Spleen (tissue), 11 donors: ENCODE measurements at regions not wholly inside any gene's neighbourhood (a gene's known extent, or its start where the extent isn't known, plus 50 kb on each side); places are given as distances from the start of the nearest gene placed in this dataset.

ENCODE experiments used
- DNase-seq: peaks from one replicate; pipeline ENCODE4 v3.0.0-alpha.2; 2020
- H3K27ac ChIP-seq, 8 donors: fragments of 200-600 bp; sonication (generic) in 7 of 8; 1 replicate in 4 of 8; 2 replicates in 4 of 8; pipeline versions ENCODE4 v1.5.0 to v1.8.0; 2016 to 2021; ENCODE audit warnings: inconsistent platforms in 4 of 8, mild to moderate bottlenecking in 4 of 8, moderate library complexity in 1 of 8
- H3K27me3 ChIP-seq, 7 donors: fragments of 200-600 bp; sonication (generic) in 6 of 7; replicated peaks in 1 of 7; 1 replicate in 4 of 7; 2 replicates in 3 of 7; pipeline versions ENCODE4 v1.5.0 to v1.8.0; 2016 to 2021; ENCODE audit warnings: inconsistent platforms in 3 of 7, mild to moderate bottlenecking in 1 of 7
- H3K36me3 ChIP-seq, 6 donors: fragments of 200-600 bp; sonication (generic) in 5 of 6; 1 replicate in 4 of 6; 2 replicates in 2 of 6; pipeline versions ENCODE4 v1.5.0 to v1.8.0; 2016 to 2021; ENCODE audit warnings: inconsistent platforms in 2 of 6
- H3K4me1 ChIP-seq, 6 donors: fragments of 200-600 bp; sonication (generic) in 5 of 6; 1 replicate in 3 of 6; 2 replicates in 3 of 6; pipeline versions ENCODE4 v1.5.0 to v1.8.0; 2016 to 2021; ENCODE audit warnings: inconsistent platforms in 3 of 6
- H3K4me3 ChIP-seq, 8 donors: fragments of 200-600 bp; sonication (generic) in 7 of 8; 1 replicate in 4 of 8; 2 replicates in 4 of 8; pipeline versions ENCODE4 v1.5.0 to v1.8.0; 2016 to 2021; ENCODE audit warnings: inconsistent platforms in 4 of 8, mild to moderate bottlenecking in 4 of 8, moderate library complexity in 2 of 8
- H3K9me3 ChIP-seq, 8 donors: fragments of 200-600 bp; sonication (generic) in 7 of 8; 1 replicate in 4 of 8; 2 replicates in 4 of 8; pipeline versions ENCODE4 v1.5.0 to v1.8.0; 2016 to 2021; ENCODE audit warnings: inconsistent platforms in 4 of 8
- CTCF ChIP-seq, 11 experiments: fragments of 200-600 bp in 7 of 11; fragments of 450-650 bp in 4 of 11; sonication (generic) in 4 of 11; IDR thresholded peaks in 8 of 11; conservative IDR thresholded peaks in 3 of 11; 1 replicate in 7 of 11; 2 replicates in 4 of 11; pipeline versions ENCODE4 v1.4.0 to v1.8.0; 2016 to 2021; ENCODE audit warnings: antibody characterized with exemption in 11 of 11, inconsistent platforms in 4 of 11, mild to moderate bottlenecking in 1 of 11
- POLR2A ChIP-seq, 3 donors: fragments of 450-650 bp; IDR thresholded peaks; one replicate each; pipeline ENCODE4 v1.5.1; 2017; ENCODE audit warnings: antibody characterized with exemption in 3 of 3, mild to moderate bottlenecking in 1 of 3
- POLR2AphosphoS5 ChIP-seq, 3 donors: sonication (generic); formaldehyde crosslinking; IDR thresholded peaks; one replicate each; pipeline ENCODE4 v1.5.1; 2017; ENCODE audit warnings: antibody characterized with exemption in 3 of 3
- WGBS, 5 donors: extraction: QIAGEN DNeasy Blood & Tissue Kit in 3 of 5; methylation state at CpG; one replicate each; pipeline versions ENCODE4 v1.1.5 to v1.1.7; 2013 to 2018; 5-methylcytosine and 5-hydroxymethylcytosine counted together
- intact Hi-C: fragments of 100-400 bp; cut with DNase I; formaldehyde crosslinking; loops from one replicate; pipeline ENCODE4 v1.15.0; 2023; ENCODE audit warnings: low total_unique reads
- donor health status: healthy with polysubstance abuse.
- donor health status: DM: no; HTN: no; CAD: no; lungs with moderate emphysema.
- donor health status: DM: no; HTN: no; CAD: no.
- donor health status: Bipolar disorder and iron deficiency.
- donor health status: healthy.
- donor health status: DM: no; HTN: no; CAD: no.
- donor health status: DM: yes; HTN: yes; CAD: no.

DNA sequence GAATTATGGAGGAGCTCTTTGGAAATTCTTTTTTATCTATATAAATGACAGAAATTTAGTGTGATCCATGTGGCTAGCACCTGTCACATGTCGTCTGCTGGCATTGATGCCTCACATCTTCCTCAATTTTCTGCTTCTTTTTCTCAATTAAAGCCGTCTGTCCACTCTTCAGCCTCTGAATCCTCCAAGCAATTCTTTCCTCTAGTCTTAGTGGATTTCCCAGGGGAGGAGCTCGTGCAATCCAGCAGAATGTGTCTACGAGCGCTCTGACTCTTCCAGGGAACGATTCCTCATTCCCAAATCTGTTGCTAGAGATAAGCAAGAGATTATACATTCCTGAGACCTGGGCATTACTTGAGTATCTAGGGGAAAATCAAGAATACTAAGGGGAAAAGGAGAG is 176.6 kb downstream of the EMP1 start:
- TF ChIP-seq CTCF (IDR thresholded peaks at IDR 0.05 in 8 of 11, conservative IDR thresholded peaks at IDR 0.05 in 3 of 11) (no peak), POLR2A (IDR thresholded peaks at IDR 0.05) (no peak), POLR2AphosphoS5 (IDR thresholded peaks at IDR 0.05) (no peak)
- intact Hi-C loops: loop anchor here (10.0 kb wide), 1 partner anchor 282 kb away; no protein-coding TSS in a partner anchor
- 63 to 86% (median 74%) methylated on average over 6 of the region's 6 CpGs for WGBS, 5 donors
- peaks cover 0 to 11% (median 8%) of the 10 kb centered on the region in 8 donors for H3K9me3 ChIP-seq
- H3K4me1 ChIP-seq: peaks cover 0 to 7% (median 0%) of the 10 kb centered on the region in 6 donors
- H3K27ac ChIP-seq: no peak overlapping the region
- H3K36me3 ChIP-seq: no peaks in the 10 kb centered on the region
- no peaks in the 10 kb centered on the region for H3K27me3 ChIP-seq
- H3K4me3 ChIP-seq: no peak overlapping the region
- no peak for DNase-seq

DNA sequence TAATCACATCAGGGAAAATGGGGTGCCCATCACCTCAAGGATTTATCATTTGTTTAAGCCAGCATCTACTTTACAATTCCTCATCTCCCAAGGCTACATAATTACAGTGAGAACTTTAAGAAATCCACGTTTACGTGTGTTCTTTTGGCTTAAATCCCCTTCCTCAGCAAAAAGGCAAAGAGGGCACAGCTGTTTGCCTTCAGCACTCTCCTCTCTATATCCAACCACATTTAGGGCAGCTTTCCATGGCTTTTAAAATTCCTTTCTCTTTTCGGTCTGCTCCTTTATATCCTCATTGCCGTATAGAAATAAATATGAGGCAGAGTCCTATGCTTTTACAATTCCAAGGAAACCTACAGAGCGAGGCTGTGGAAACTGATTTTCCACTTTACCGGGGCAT is 175.9 kb downstream of the EMP1 start:
- TF ChIP-seq CTCF (IDR thresholded peaks at IDR 0.05 in 8 of 11, conservative IDR thresholded peaks at IDR 0.05 in 3 of 11) (no peak), POLR2AphosphoS5 (IDR thresholded peaks at IDR 0.05) (no peak), POLR2A (IDR thresholded peaks at IDR 0.05) (no peak)
- no peaks in the 10 kb centered on the region for H3K27me3 ChIP-seq
- 73 to 82% (median 80%) methylated on average over 6 of the region's 6 CpGs for WGBS, 5 donors
- no peak for DNase-seq
- peaks cover 0 to 4% (median 2%) of the 10 kb centered on the region in 8 donors for H3K9me3 ChIP-seq
- no peaks in the 10 kb centered on the region for H3K36me3 ChIP-seq
- H3K4me1 ChIP-seq: peaks cover 0 to 7% (median 0%) of the 10 kb centered on the region in 6 donors
- no peak overlapping the region for H3K4me3 ChIP-seq
- intact Hi-C loops: loop anchor here (10.0 kb wide), 1 partner anchor 282 kb away; no protein-coding TSS in a partner anchor
- no peak overlapping the region for H3K27ac ChIP-seq

GRCh38 chr12:13371797-13372196 is 175.3 kb downstream of the EMP1 start:
- 66 to 82% (median 72%) methylated on average over 2 of the region's 2 CpGs for WGBS, 5 donors
- TF ChIP-seq POLR2A (IDR thresholded peaks at IDR 0.05): no peak
- no peak for TF ChIP-seq CTCF (IDR thresholded peaks at IDR 0.05 in 8 of 11, conservative IDR thresholded peaks at IDR 0.05 in 3 of 11)
- TF ChIP-seq POLR2AphosphoS5 (IDR thresholded peaks at IDR 0.05): no peak
- Histone ChIP-seq H3K4me3 (no peak overlapping the region), H3K36me3 (no peaks in the 10 kb centered on the region), H3K4me1 (peaks cover 0 to 7% (median 0%) of the 10 kb centered on the region in 6 donors), H3K27ac (no peak overlapping the region), H3K9me3 (no peaks in the 10 kb centered on the region), H3K27me3 (no peaks in the 10 kb centered on the region)
- no peak for DNase-seq
- intact Hi-C loops: loop anchor here (10.0 kb wide), 1 partner anchor 283 kb away; no protein-coding TSS in a partner anchor

- Histone ChIP-seq H3K27ac (no peak overlapping the region), H3K4me1 (peaks cover 0 to 7% (median 0%) of the 10 kb centered on the region in 6 donors), H3K36me3 (no peaks in the 10 kb centered on the region), H3K27me3 (no peaks in the 10 kb centered on the region), H3K9me3 (no peaks in the 10 kb centered on the region), H3K4me3 (no peak overlapping the region)
- intact Hi-C loops: loop anchor here (10.0 kb wide), 1 partner anchor 283 kb away; no protein-coding TSS in a partner anchor
- TF ChIP-seq POLR2AphosphoS5 (IDR thresholded peaks at IDR 0.05) (no peak), CTCF (IDR thresholded peaks at IDR 0.05 in 8 of 11, conservative IDR thresholded peaks at IDR 0.05 in 3 of 11) (no peak), POLR2A (IDR thresholded peaks at IDR 0.05) (no peak)
- no peak for DNase-seq
- 7 to 29% (median 21%) methylated on average over 1 of the region's 1 CpG for WGBS, 5 donors
Measured at GRCh38 chr12:13371367-13371766, 174.8 kb downstream of the EMP1 start.
